ENCODE measurements at regions not wholly inside any gene's neighbourhood (a gene's known extent, or its start where the extent isn't known, plus 50 kb on each side); places are given as distances from the start of the nearest gene placed in this dataset.

- no peak for TF ChIP-seq CTCF (conservative IDR thresholded peaks at IDR 0.05; ENCODE audit: low read length)
- no peak for TF ChIP-seq EZH2phosphoT487 (IDR thresholded peaks at IDR 0.05; ENCODE audit: borderline replicate concordance, low read depth, low read length)
These were observed 890.3 kb upstream of the ADGRL2 start for GRCh38 chr1:80910426-80910825.
